ENCODE measurements at regions not wholly inside any gene's neighbourhood (a gene's known extent, or its start where the extent isn't known, plus 50 kb on each side); places are given as distances from the start of the nearest gene placed in this dataset.
A peak's percentile ranks its signal among the peaks of the same experiment; 100 is the strongest.

GRCh38 chr7:46741938-46742540 lies 821.0 kb upstream of the IGFBP3 start:
- peak; percentile 34 for DNase-seq (ENCODE audit: low spot score)
- FAIRE-seq = peak; percentile 87

- FAIRE-seq = no peak
- no peak for DNase-seq (ENCODE audit: low spot score)
Measured at GRCh38 chr7:46741181-46741580, 820.1 kb upstream of the IGFBP3 start.

GRCh38 chr7:46739518-46740234 lies 818.6 kb upstream of the IGFBP3 start:
- FAIRE-seq = no peak
- no peak for DNase-seq (ENCODE audit: low spot score)

- no peak for FAIRE-seq
- no peak for DNase-seq (ENCODE audit: low spot score)
Measured at GRCh38 chr7:46738796-46739195, 817.7 kb upstream of the IGFBP3 start.

GRCh38 chr7:46738165-46738564 lies 817.1 kb upstream of the IGFBP3 start:
- FAIRE-seq (peak; percentile 34), DNase-seq (ENCODE audit: low spot score) (no peak)

- FAIRE-seq (peak; percentile 16), DNase-seq (ENCODE audit: low spot score) (no peak)
Measured at GRCh38 chr7:46725838-46726237, 804.8 kb upstream of the IGFBP3 start.

- no peak for DNase-seq (ENCODE audit: low spot score)
- FAIRE-seq = no peak
Measured at GRCh38 chr7:46725136-46725535, 804.1 kb upstream of the IGFBP3 start.

- no peak for DNase-seq (ENCODE audit: low spot score)
- no peak for FAIRE-seq
Measured at GRCh38 chr7:46723742-46724141, 802.7 kb upstream of the IGFBP3 start.

GRCh38 chr7:46723003-46723402 lies 801.9 kb upstream of the IGFBP3 start:
- DNase-seq (ENCODE audit: low spot score) (no peak), FAIRE-seq (no peak)

GRCh38 chr7:46720761-46721160 lies 799.7 kb upstream of the IGFBP3 start:
- FAIRE-seq = peak; percentile 91

GRCh38 chr7:46719616-46720015 lies 798.5 kb upstream of the IGFBP3 start:
- DNase-seq (ENCODE audit: low spot score) = no peak
- FAIRE-seq = no peak

More at GRCh38 chr7:46720761-46721160, 799.7 kb upstream of the IGFBP3 start:
- DNase-seq (ENCODE audit: low spot score) = peak; percentile 65

- no peak for FAIRE-seq
- DNase-seq (ENCODE audit: low spot score) = no peak
Measured at GRCh38 chr7:46716926-46717325, 795.9 kb upstream of the IGFBP3 start.

- DNase-seq (ENCODE audit: low spot score) (no peak), FAIRE-seq (no peak)
Measured at GRCh38 chr7:46715579-46715978, 794.5 kb upstream of the IGFBP3 start.

GRCh38 chr7:46714904-46715303 lies 793.8 kb upstream of the IGFBP3 start:
- DNase-seq (ENCODE audit: low spot score) = no peak
- FAIRE-seq = no peak

- no peak for DNase-seq (ENCODE audit: low spot score)
- FAIRE-seq = peak; percentile 45
Measured at GRCh38 chr7:46713868-46714596, 793.0 kb upstream of the IGFBP3 start.

GRCh38 chr7:46710927-46711326 lies 789.9 kb upstream of the IGFBP3 start:
- DNase-seq (ENCODE audit: low spot score) (no peak), FAIRE-seq (no peak)

- DNase-seq (ENCODE audit: low spot score) = peak; percentile 43
- no peak for FAIRE-seq
Measured at GRCh38 chr7:46707973-46708372, 786.9 kb upstream of the IGFBP3 start.

- FAIRE-seq (peak; percentile 96), DNase-seq (ENCODE audit: low spot score) (peak; percentile 27)
Measured at GRCh38 chr7:46705386-46706255, 784.5 kb upstream of the IGFBP3 start.

- DNase-seq (ENCODE audit: low spot score) (no peak), FAIRE-seq (no peak)
Measured at GRCh38 chr7:46696741-46697140, 775.7 kb upstream of the IGFBP3 start.

GRCh38 chr7:46695051-46695708 lies 774.1 kb upstream of the IGFBP3 start:
- FAIRE-seq (no peak), DNase-seq (ENCODE audit: low spot score) (no peak)

- FAIRE-seq (no peak), DNase-seq (ENCODE audit: low spot score) (no peak)
Measured at GRCh38 chr7:46694058-46694457, 773.0 kb upstream of the IGFBP3 start.
